Mesenteric fat pad (tissue), 1 donor: ENCODE measurements at regions not wholly inside any gene's neighbourhood (a gene's known extent, or its start where the extent isn't known, plus 50 kb on each side); places are given as distances from the start of the nearest gene placed in this dataset.

Experiments used
- DNase-seq: peaks from one replicate; pipeline ENCODE4 v3.0.0-alpha.2; 2020; ENCODE audit warnings: low spot score
- donor health status: DM: yes; HTN: yes; CAD: no.

DNA sequence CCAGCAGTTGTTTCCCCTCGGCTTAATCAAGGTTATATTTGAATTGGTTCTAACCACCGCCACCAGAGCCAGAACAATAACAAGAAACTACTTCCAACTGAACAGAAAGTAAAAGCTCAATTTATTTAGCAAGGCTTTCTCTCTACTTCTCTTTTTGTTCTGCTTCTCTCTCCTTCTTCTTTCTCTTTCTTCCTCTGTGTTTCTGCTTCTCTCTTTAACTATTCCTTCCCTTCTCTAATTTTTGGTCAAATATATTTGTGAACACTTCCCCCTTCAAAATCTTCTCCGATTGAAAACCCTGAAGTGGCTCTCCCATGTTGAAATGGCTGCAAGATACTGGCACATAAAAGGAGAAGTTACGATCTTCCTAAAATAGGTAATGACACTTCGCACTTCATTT is 1195.9 kb upstream of the PRKX start:
- no peak for DNase-seq

DNA sequence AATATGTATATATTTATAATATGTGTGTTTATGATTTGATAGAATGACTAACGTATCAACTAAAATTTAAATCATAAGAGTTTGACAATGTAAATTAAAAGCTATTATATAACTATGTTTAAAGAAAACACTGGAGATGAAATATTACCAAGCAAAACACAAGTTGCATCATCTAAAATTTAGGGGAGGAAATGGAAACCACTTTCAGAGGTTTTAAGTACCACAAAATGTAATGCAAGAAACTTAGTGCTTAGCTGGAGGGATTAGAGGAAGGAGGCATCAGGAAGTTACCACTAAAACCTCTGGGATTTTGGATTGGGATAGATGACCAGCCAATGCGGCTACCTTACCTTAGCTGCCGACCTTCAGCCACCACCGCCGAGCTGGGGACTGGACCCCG is 1192.1 kb upstream of the PRKX start:
- no peak for DNase-seq

DNA sequence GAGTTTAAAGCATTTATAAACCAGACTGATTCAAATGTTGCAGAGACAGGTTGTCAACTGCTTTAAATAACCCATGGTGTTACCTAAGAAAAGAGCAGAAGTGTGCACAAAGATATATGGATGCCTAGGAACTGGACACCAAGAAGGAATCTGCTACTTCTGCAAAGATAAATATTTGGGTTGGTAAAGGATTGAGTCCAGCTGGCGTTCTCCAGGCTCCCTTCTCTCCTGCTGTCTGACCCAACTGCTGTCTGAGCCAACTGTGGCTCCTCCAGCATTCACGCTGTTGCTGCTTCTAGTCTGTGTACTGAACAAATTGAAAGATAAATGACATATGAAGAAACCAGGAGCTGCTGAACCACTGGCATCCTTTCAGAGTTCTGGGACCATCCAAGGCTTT is 1167.8 kb upstream of the PRKX start:
- no peak for DNase-seq

DNA sequence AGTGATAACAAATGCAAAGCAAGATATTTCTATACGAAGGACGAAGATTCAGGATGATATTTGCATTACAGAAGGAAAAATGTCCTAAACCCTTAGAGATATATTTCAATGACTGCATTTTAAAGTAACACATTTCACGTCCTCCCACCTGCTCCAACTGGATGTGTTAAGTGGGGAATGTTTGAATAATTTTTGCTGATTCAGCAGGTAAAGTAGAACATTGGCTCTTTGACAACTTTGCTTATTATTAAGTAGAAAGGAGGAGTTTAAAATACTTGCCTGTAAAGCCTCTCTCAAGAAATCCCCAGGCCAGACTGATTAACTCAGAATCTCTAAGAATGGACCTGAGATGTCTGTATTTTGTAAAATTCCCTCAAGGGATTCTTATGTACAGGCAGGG is 1165.2 kb upstream of the PRKX start:
- no peak for DNase-seq

DNA sequence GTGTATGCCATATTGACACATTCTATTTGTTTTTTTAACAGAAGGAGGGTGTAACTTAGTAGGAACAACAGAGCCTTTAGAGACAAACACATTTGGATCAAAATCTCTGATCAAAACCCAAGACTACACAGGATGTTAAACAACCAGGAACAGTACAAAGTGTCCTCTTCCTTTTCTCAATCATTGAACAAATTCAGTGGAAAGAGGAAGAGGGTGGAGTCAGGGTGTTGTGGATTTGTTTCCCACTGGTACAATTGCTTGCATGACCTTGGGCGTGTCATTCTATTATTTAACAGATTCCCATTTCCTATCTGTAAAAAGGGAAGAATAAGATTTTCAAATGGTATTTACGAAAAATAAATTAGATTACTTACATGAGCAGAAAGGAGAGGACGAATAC is 1162.8 kb upstream of the PRKX start:
- no peak for DNase-seq

DNA sequence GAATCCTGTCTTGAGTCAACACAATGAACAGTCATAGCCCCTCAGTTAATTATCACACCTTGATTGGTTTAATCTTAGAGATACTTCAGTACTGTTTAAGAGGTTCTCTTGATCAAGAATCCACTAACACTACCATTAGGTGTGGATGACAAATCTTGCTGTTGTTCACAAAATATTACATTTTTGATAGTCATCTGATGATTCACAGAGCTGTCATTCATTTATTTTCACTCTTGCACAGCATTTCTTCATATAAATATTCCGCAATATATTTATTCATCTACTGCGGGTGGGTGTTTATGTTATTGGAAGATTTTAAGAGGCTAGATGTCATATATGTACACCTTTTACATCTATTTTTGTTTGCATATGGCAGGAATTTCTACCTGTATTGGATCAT is 1138.1 kb upstream of the PRKX start:
- DNase-seq: no peak

DNA sequence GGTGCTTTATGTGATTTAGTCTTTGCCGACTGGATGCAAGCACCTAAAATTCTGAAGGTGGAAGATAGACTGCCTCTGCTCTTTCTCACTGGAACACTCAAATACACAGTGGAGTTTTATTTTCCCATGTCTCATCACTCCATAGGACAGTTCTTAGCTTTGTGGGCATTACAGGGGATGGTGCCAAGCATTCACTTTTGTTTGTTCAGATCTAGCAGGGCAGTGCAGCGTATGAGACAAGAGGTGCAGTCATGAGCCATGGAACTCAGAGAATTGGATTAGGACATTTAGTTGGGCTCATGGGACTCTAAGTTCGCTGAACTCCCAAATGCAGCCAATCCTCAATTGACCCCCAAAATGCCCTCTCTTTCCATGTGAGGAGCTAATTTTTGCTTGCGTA is 1136.9 kb upstream of the PRKX start:
- DNase-seq: no peak

DNA sequence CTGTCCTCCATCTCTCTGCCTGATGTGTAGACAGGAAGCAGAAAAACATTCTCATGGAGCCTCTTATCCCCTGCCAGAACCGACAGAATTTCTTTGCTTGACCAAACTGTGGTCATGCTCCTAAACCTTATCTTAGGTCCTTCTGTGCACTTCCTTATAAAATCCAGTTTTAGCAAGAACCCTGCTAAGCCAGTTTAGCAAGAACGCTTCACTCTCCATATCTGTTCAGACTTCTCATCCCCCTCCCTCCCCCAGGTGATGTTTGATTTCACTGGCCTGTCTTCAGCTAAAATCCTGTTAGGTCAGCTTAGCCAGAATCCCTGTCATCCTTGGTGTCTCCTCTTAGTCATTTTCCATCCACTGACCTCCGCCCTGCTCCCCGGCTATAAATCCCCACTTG is 1130.9 kb upstream of the PRKX start:
- no peak for DNase-seq

DNA sequence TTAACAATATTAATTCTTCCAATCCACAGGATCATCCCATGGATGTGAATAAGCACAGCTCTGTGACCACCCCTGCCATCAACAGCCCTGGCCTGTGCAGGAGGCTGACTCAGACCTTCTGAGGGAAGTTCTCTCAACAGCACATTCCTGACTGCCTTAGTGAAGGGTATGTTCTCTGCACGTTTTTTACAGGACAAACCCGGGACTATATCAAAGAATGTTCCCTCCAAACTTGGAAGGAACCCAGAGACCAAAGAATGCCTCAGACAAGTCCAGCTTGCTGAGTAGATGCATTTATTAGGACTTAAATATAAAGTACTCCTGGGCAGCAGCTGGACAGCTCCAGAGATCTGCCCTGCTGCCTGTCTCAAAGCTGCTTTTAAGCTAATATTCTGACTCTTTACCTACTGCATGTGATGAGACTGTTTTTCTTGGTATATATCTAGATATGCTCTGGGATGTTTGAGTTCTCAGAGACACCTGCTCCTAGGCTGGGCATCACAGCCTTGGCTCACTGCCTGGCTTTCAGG is 1127.8 kb upstream of the PRKX start:
- no peak for DNase-seq

DNA sequence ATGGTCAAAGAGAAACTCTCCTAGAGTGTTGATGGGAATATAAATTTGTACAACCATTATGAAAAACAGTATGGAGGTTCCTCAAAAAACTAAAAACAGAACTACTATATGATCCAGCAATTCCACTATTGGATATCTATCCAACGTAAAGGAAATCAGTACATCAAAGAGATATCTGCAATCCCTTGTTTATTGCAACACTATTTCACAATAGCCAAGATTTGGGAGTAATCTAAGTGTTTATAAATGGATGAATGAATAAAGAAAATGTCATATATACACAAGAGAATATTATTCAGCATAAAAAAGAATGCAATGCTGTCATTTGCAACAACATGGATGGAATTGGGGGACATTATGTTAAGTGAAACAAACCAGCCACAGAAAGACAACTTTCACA is 1118.1 kb upstream of the PRKX start:
- DNase-seq: no peak

DNA sequence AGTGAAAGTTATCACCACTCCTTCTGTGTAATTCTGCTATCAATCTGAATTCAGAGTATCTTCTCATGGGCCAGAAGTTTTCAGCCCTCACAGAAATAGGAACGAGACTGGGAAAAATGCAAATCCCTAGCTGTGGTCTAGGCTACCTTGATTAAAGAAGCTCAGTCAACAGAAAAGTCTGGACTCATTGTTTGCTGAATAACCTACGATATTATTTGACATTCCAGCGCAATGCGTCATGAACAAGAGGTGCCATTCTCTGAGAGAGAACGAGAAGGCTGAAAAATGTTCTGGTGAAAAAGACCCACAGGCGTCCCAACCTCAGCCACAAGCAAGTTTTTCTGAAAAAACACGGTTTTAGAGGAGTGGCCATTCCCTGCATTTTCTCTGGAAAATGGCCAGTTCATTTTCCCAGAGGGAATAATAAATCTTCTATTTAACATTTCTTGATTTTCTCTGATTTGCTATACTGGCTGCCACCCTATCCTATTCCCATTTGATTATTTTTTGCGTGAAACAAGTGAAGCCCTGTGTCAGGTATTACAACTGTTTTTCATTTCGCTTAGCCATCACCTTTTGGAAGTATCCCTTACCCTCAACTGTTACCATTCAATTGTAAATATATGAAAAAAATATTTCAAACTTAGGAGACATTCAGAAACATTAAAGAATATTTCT is 1117.6 kb upstream of the PRKX start:
- no peak for DNase-seq

DNA sequence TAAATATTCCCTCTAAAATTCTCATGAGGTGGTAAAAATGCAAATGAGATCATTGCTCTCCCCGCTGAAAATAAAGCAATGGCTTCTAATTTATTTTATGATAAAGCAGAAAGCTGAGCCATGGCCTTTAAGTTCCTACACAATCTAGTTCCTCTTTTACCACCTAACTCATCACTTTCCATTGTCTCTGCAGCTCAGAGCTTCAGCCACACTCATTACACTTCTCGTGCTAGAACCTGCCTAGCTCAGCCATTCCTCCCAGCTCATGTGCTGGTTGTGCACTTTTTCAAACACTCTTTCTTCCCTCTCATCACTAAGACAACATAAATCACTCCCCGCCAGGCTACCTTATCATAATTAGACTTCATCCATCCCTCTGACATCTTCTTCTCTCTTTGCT is 1112.1 kb upstream of the PRKX start:
- DNase-seq: no peak

DNA sequence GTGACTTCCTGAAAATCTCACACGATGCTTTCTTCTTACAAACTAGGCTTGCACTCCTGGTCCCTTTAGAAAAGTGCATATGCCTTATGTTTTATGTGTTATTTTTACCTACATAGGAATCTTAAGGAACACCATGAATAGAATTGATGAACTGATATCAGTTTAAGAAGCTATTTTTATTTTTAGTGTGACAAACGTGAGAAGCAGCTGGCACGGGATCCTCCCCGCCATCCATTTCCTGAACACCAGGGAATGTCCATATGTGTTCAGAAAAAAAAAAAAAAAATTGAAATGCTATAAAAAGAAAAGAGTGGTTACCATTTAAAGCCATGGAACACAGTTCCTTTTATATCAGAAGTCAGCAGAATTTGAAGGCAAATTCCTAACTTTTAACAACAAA is 1096.1 kb upstream of the PRKX start:
- no peak for DNase-seq

DNA sequence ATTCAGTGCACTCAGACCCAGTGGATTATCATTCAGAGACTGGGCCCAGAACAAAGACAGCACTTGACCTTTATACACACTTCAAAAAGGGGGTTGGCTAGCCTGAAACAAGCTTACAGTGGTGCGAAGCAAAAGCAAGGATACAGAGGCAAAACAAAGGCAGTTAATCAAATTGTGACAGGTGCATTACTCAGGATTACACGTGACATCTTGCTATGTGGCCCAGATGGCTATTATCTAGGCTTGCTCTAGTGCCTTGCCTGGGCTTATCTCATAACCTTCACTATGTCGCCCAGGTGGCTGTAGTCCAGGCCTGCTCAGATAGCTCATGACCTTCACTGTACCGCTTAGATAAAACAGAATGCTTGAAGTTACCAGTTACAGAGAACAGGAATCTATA is 1092.1 kb upstream of the PRKX start:
- DNase-seq: no peak

DNA sequence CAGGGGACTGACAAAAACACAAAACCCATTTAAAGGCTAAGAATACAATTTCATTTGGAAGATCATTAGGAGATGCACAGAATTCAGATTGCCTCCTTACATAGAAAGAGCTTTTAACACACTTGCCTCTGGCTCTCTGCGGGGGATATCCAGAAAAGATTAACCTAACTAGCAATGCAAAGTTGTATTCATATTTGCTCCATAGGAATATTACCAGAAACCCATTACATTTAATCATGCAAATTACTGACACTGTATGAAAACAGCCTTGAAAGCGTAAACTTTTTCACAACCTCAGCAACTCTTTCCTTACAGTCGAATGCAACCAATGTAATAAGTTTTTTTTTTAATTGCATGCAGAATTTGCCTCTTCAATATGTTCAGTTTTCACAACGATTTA is 1087.3 kb upstream of the PRKX start:
- DNase-seq: no peak

DNA sequence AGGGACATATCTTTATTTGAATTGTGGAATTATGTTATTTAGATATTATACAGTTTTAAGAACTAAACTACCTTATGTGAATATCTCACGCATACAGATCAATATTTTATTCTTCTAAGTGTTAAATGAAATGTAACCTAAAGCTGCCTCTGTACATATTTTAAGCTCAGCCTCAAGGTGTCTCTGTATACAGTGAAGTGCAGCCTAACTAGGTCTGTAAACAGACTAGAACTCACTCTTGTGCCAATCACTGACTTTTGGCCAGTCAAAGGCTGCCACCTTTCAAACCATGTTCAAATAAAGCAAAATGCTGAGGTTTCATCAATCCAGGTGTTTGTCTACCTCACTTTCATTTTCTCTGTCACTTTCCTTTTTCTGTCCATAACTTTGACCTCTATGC is 1074.5 kb upstream of the PRKX start:
- no peak for DNase-seq

DNA sequence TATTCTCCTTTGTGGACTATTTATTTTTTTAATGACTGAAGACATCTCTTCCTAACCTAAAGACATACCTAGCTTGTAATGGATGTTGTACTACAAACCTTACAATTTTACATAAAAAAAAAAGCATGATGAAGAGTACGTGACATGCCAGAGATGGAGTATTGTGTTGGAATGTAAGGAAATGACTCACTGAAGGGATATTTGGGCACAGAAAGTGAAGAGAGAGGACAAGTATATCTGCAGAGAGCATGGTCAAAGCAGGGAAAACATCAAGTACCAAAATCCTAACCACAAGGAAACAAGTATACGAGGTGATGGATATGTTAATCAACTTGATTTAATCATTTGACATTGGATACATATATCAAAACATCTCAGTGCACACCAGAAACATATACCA is 1051.4 kb upstream of the PRKX start:
- DNase-seq: no peak

DNA sequence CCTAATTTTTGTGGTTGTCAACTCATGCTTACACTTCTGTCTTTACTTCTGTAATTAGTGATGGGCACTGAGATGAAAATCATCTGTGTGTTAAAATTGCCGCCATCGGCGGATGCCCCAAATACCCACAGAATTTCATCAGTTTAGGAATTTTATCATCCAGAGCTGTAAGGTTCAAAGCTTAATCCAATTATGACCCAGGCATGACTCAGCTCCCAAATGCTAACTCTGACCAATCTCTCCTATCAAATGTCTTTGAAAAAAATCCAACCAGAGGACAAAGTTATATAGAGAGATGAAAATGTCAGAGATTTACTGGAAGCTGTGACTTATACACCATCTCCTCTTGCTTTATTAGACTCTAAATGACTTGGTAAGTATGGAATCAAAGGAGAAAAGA is 1048.7 kb upstream of the PRKX start:
- no peak for DNase-seq

DNA sequence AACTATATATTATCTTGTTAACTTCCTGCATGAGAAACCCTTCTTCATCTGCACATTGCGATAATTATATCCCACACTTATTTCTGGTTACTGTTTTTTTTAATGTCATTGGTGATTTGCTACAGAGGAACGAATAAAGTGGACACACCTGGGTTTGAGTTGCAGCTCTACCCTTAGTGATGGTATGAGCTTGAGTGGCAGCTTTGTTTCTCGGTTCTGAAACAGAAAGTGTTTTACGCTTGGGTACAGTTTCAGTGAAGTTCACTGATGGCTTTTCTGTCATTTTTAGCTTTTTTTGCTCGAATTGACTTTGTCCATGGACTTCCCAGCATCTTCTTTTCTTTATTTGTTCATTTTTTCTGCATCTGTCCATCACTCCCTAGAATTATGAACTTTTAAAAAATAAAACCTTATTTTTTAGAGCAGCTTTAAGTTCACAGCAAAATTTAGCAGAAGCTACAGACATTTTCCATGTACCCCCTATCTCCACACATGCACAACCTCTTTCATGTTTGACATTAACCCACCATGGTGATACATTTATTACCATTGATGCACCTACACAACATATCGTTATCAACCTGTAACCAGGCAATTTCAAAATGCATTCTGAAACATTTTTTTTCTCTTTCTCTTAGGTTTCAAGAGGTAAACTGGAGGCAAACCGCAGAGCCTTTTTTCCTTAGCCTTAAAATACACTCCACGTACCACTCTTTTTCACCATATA is 1041.6 kb upstream of the PRKX start:
- no peak for DNase-seq

DNA sequence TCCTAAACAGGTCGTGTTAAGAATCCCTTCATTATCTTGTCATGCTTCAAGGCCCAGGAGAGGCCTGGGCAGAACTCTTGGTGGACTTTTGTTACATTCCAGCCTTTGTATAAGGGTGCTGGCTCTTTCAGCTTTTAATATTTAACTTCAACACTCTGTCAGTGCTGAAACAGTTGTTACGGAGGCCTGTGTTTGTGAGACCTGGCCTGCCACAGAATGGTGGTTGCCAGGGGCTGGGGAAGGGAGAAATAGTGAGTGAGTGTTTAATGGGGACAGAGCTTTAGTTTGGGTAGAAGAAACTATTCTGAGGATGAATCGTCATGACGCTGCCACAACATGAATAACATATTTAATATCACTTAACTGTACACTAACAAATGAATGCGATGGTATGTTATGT is 1027.6 kb upstream of the PRKX start:
- DNase-seq: no peak

DNA sequence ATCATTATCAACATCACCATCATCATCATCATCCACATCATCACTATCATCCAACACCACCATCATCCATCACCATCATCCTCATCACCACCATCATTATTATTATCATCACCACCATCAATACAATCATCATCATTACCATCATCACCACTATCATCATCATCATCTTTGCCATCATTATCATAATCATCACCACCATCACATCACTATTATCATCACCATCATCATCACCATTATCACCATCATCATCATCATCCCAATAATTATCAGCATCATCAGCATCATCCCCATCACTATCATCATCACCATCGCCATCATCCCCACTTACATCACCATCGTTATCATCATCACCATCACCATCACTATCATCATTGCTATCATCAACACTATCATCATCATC is 1021.9 kb upstream of the PRKX start:
- DNase-seq: no peak

DNA sequence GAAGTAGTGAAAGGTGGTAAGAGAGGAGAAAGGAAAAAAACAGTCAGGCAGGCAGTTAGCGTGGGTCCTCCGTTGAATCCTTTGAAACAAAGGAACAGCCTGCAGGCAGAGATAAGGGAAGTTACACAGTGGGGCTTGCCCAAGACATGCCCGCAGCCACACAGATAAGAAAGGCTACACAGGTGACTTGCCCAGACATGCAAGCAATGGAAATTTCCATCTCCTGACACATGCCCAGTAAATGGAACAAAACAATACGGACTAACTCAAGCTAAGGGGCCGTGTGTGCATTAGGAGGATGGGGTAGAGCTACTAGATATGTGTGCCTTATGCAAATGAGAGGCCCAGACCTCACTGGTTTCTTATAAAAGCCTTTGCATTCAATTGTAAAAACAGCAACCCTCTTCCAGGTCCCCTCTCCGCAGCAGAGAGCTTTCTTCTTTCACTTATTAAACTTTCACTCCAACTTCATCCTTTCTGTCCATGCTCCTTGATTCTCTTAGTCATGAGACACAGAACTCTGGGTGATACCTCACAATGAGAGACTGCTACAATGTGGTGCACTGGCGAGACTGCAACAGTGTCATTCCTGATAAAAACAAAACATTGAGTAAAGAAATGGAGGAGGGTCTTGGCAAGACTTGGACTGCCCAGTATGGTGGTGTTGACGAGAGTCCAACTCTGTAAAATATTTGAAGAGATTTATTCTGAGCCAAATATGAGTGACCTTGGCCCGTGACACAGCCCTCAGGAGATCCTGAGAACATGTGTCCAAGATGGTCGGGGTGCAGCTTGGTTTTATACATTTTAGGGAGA is 997.4 kb upstream of the PRKX start:
- no peak for DNase-seq
